ENCODE measurements at regions not wholly inside any gene's neighbourhood (a gene's known extent, or its start where the extent isn't known, plus 50 kb on each side); places are given as distances from the start of the nearest gene placed in this dataset.
A peak's percentile ranks its signal among the peaks of the same experiment; 100 is the strongest.

GRCh38 chr6:85323435-85324040, 126.3 kb upstream of the NT5E start:
- ATAC-seq (ENCODE audit: insufficient read depth, low FRiP score), result no peak
- peak; percentile 54 for TF ChIP-seq CTCF (IDR thresholded peaks at IDR 0.05; ENCODE audit: control extremely low read depth, extremely low read depth)
- Histone ChIP-seq H3K27me3 (ENCODE audit: control insufficient read depth in 3 of 3, insufficient read depth in 3 of 3, low read length in 2 of 3) (no peaks in the 10 kb centered on the region), H3K27ac (ENCODE audit: low read depth in 1 of 2, low read length in 1 of 2) (no peak overlapping the region), H3K9me3 (ENCODE audit: control insufficient read depth in 4 of 4, insufficient read depth in 3 of 4, low read length in 3 of 4) (no peaks in the 10 kb centered on the region), H3K9ac (ENCODE audit: insufficient read depth in 1 of 2, low read length in 2 of 2) (no peak overlapping the region), H3K4me1 (ENCODE audit: control insufficient read depth in 5 of 5, insufficient read depth in 5 of 5, low read length in 5 of 5) (no peaks in the 10 kb centered on the region), H3K4me3 (no peak overlapping the region), H3K36me3 (ENCODE audit: control insufficient read depth in 4 of 4, insufficient read depth in 4 of 4, low read length in 4 of 4) (no peaks in the 10 kb centered on the region)
- DNase-seq, result peak; percentile 67 to 72 (median 70)
- 35 to 36% methylated on average over 9 of the region's 9 CpGs for WGBS, 2 donors

GRCh38 chr6:85322446-85323105, 127.3 kb upstream of the NT5E start:
- Histone ChIP-seq H3K9me3 (ENCODE audit: control insufficient read depth in 4 of 4, insufficient read depth in 3 of 4, low read length in 3 of 4) (peaks cover 0 to 7% (median 3%) of the 10 kb centered on the region in 4 donors), H3K27ac (ENCODE audit: low read depth in 1 of 2, low read length in 1 of 2) (no peak overlapping the region), H3K4me1 (ENCODE audit: control insufficient read depth in 5 of 5, insufficient read depth in 5 of 5, low read length in 5 of 5) (no peaks in the 10 kb centered on the region), H3K36me3 (ENCODE audit: control insufficient read depth in 4 of 4, insufficient read depth in 4 of 4, low read length in 4 of 4) (no peaks in the 10 kb centered on the region), H3K4me3 (no peak overlapping the region), H3K9ac (ENCODE audit: insufficient read depth in 1 of 2, low read length in 2 of 2) (no peak overlapping the region), H3K27me3 (ENCODE audit: control insufficient read depth in 3 of 3, insufficient read depth in 3 of 3, low read length in 2 of 3) (no peaks in the 10 kb centered on the region)
- WGBS, 2 donors, result 36 to 37% methylated on average over 2 of the region's 2 CpGs
- no peak for DNase-seq
- TF ChIP-seq CTCF (IDR thresholded peaks at IDR 0.05; ENCODE audit: control extremely low read depth, extremely low read depth), result no peak
- no peak for ATAC-seq (ENCODE audit: insufficient read depth, low FRiP score)

- WGBS, 2 donors, result 91 to 95% methylated on average over 2 of the region's 2 CpGs
- Histone ChIP-seq H3K36me3 (ENCODE audit: control insufficient read depth in 4 of 4, insufficient read depth in 4 of 4, low read length in 4 of 4) (no peaks in the 10 kb centered on the region), H3K9ac (ENCODE audit: insufficient read depth in 1 of 2, low read length in 2 of 2) (no peak overlapping the region)
Measured at GRCh38 chr6:85321906-85322305, 128.0 kb upstream of the NT5E start.

More at GRCh38 chr6:85321906-85322305, 128.0 kb upstream of the NT5E start:
- H3K27me3 ChIP-seq (ENCODE audit: control insufficient read depth in 3 of 3, insufficient read depth in 3 of 3, low read length in 2 of 3), result no peaks in the 10 kb centered on the region
- no peak overlapping the region for H3K27ac ChIP-seq (ENCODE audit: low read depth in 1 of 2, low read length in 1 of 2)
- DNase-seq (peak in 2 of 3 donors; percentile 20 to 39), ATAC-seq (ENCODE audit: insufficient read depth, low FRiP score) (no peak)
- H3K4me3 ChIP-seq, result no peak overlapping the region
- H3K9me3 ChIP-seq (ENCODE audit: control insufficient read depth in 4 of 4, insufficient read depth in 3 of 4, low read length in 3 of 4), result peaks cover 0 to 8% (median 3%) of the 10 kb centered on the region in 4 donors
- H3K4me1 ChIP-seq (ENCODE audit: control insufficient read depth in 5 of 5, insufficient read depth in 5 of 5, low read length in 5 of 5), result no peaks in the 10 kb centered on the region
- TF ChIP-seq CTCF (IDR thresholded peaks at IDR 0.05; ENCODE audit: control extremely low read depth, extremely low read depth), result no peak

Measured in lung (tissue), 11 donors.